Fibroblast of villous mesenchyme (primary cell): ENCODE measurements at regions not wholly inside any gene's neighbourhood (a gene's known extent, or its start where the extent isn't known, plus 50 kb on each side); places are given as distances from the start of the nearest gene placed in this dataset.

Source experiments
- DNase-seq: peaks from one replicate; pipeline ENCODE4 v3.0.0-alpha.2; 2010; ENCODE audit warnings: low read depth
- H3K4me3 ChIP-seq: 2 replicates; pipeline ENCODE4 v1.5.1; 2011; ENCODE audit warnings: low read depth, mild to moderate bottlenecking, low read length
- TF ChIP-seq, protein P1 (sequence below): IDR thresholded peaks from 2 replicates; pipeline ENCODE4 v1.5.1; 2012; ENCODE audit warnings: low read depth, mild to moderate bottlenecking, low read length; ENCODE audit not compliant: insufficient read depth

DNA sequence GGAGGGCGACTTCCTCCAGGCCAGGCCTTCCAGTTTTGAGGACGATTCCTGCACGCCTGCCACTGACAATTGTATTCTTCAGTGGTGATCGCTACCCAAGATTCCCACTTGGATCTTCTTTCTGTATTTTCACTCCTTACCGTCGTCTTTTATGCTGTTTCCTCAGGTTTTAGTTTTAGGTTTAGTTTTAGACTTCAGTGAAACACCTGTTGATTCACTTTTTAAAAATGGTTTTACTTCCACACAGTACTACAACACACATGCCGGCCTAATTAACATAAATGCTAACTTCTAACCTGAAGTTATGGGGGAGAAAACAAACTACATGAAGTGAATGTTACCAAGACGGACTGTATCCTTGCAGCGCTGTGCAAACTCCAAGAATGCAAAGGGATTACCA, 530.6 kb upstream of the MGMT start:
- TF ChIP-seq, protein P1, sequence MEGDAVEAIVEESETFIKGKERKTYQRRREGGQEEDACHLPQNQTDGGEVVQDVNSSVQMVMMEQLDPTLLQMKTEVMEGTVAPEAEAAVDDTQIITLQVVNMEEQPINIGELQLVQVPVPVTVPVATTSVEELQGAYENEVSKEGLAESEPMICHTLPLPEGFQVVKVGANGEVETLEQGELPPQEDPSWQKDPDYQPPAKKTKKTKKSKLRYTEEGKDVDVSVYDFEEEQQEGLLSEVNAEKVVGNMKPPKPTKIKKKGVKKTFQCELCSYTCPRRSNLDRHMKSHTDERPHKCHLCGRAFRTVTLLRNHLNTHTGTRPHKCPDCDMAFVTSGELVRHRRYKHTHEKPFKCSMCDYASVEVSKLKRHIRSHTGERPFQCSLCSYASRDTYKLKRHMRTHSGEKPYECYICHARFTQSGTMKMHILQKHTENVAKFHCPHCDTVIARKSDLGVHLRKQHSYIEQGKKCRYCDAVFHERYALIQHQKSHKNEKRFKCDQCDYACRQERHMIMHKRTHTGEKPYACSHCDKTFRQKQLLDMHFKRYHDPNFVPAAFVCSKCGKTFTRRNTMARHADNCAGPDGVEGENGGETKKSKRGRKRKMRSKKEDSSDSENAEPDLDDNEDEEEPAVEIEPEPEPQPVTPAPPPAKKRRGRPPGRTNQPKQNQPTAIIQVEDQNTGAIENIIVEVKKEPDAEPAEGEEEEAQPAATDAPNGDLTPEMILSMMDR = no peak
- DNase-seq = no peak
- H3K4me3 ChIP-seq = no peak overlapping the region

GRCh38 chr10:128938558-128938957, 528.5 kb upstream of the MGMT start:
- no peak for DNase-seq
- TF ChIP-seq, protein P1 = no peak
- H3K4me3 ChIP-seq = no peak overlapping the region

DNA sequence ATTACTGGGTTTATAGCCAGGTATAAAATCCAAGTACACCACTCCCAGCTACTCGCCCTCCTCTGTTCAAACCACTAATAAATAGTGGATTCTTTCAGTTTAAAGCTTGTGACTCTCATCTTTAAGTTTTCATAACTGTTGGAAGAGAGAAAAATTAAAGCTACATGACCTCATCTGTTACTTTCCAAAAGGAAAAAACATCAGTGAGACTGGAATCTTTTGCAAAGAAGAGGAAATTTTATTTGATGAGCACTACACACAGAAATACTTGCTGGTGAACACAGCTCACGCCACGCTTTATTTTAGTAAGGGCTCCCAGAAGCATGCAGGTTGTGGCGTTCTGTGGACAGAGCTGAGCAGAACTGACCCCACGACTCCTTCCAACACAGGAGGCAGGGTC, 527.0 kb upstream of the MGMT start:
- TF ChIP-seq, protein P1 = no peak
- DNase-seq = no peak

GRCh38 chr10:128943111-128943510, 523.9 kb upstream of the MGMT start:
- TF ChIP-seq, protein P1 = no peak
- DNase-seq = no peak
- H3K4me3 ChIP-seq = no peak overlapping the region

More for the DNA sequence above, 527.0 kb upstream of the MGMT start:
- no peak overlapping the region for H3K4me3 ChIP-seq

- TF ChIP-seq, protein P1 = no peak
- no peak for DNase-seq
These were observed 521.6 kb upstream of the MGMT start for GRCh38 chr10:128945398-128945797.

GRCh38 chr10:128950159-128950915, 516.7 kb upstream of the MGMT start:
- no peak overlapping the region for H3K4me3 ChIP-seq
- TF ChIP-seq, protein P1 = no peak
- DNase-seq = no peak

More at GRCh38 chr10:128945398-128945797, 521.6 kb upstream of the MGMT start:
- H3K4me3 ChIP-seq = no peak overlapping the region

GRCh38 chr10:128950916-128951275, 516.1 kb upstream of the MGMT start:
- H3K4me3 ChIP-seq = no peak overlapping the region
- TF ChIP-seq, protein P1 = no peak
- DNase-seq = no peak
